B cell (primary cell): ENCODE measurements at regions not wholly inside any gene's neighbourhood (a gene's known extent, or its start where the extent isn't known, plus 50 kb on each side); places are given as distances from the start of the nearest gene placed in this dataset.

Experiments
- EZH2 ChIP-seq: IDR thresholded peaks from 2 replicates; pipeline ENCODE4 v1.6.1; 2012; ENCODE audit warnings: borderline replicate concordance, low read depth, mild to moderate bottlenecking, moderate library complexity, low read length; ENCODE audit not compliant: insufficient read depth, poor library complexity, severe bottlenecking
- TF ChIP-seq, protein P1 (sequence below): fragments of 200-600 bp; IDR thresholded peaks from one replicate; pipeline ENCODE4 v1.8.0; 2022; ENCODE audit warnings: antibody characterized with exemption, mild to moderate bottlenecking

DNA sequence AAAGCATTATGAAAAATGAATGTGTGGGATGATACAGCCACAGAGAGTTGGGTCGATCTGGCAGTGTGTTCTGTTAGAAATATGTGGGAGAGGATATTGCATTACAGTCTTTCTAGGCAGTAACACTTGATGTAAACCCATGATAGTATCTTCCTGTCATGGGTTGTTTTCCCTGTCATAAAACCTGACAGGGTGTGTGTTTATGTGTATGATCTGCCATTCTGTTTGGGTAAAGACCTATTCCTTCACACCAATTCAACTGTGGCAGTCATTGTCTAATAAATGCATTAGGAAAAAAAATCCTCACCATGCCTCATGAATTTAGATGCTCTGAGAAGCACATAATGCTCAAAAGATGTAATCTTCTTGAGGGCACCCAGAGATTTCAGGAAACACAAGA is 501.7 kb downstream of the CDY2B start:
- TF ChIP-seq, protein P1, sequence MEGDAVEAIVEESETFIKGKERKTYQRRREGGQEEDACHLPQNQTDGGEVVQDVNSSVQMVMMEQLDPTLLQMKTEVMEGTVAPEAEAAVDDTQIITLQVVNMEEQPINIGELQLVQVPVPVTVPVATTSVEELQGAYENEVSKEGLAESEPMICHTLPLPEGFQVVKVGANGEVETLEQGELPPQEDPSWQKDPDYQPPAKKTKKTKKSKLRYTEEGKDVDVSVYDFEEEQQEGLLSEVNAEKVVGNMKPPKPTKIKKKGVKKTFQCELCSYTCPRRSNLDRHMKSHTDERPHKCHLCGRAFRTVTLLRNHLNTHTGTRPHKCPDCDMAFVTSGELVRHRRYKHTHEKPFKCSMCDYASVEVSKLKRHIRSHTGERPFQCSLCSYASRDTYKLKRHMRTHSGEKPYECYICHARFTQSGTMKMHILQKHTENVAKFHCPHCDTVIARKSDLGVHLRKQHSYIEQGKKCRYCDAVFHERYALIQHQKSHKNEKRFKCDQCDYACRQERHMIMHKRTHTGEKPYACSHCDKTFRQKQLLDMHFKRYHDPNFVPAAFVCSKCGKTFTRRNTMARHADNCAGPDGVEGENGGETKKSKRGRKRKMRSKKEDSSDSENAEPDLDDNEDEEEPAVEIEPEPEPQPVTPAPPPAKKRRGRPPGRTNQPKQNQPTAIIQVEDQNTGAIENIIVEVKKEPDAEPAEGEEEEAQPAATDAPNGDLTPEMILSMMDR, result no peak
- TF ChIP-seq EZH2, result no peak
